ENCODE measurements at regions not wholly inside any gene's neighbourhood (a gene's known extent, or its start where the extent isn't known, plus 50 kb on each side); places are given as distances from the start of the nearest gene placed in this dataset.

DNA sequence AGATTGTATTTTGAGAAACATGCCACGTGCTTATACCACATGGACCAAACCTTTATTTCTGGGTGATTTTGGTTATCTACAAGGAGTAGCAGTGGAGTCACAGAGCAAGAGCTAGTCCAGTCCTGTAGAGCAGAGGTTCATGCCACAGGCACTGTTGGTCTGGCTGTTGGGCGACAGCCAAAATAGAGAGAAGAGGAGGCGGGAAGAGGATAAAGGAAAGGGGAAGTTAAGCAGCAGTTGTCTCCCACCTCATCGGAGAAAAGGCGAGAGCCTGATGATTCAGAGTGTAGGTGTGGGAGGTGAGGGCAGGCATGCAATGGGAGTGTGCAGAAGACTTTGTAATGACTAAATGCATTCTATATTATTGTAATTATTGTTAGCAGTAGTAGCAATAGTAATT lies 237.5 kb upstream of the ROPN1 start:
- TF ChIP-seq, protein P1, sequence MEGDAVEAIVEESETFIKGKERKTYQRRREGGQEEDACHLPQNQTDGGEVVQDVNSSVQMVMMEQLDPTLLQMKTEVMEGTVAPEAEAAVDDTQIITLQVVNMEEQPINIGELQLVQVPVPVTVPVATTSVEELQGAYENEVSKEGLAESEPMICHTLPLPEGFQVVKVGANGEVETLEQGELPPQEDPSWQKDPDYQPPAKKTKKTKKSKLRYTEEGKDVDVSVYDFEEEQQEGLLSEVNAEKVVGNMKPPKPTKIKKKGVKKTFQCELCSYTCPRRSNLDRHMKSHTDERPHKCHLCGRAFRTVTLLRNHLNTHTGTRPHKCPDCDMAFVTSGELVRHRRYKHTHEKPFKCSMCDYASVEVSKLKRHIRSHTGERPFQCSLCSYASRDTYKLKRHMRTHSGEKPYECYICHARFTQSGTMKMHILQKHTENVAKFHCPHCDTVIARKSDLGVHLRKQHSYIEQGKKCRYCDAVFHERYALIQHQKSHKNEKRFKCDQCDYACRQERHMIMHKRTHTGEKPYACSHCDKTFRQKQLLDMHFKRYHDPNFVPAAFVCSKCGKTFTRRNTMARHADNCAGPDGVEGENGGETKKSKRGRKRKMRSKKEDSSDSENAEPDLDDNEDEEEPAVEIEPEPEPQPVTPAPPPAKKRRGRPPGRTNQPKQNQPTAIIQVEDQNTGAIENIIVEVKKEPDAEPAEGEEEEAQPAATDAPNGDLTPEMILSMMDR (IDR thresholded peaks at IDR 0.05; ENCODE audit: borderline replicate concordance, extremely low read depth, insufficient read depth) = no peak
- no peak for DNase-seq
- Histone ChIP-seq H3K27me3 (ENCODE audit: control insufficient read depth, insufficient read depth, low read length) (no peaks in the 10 kb centered on the region), H3K9ac (ENCODE audit: low read length in 3 of 3) (no peak overlapping the region), H3K4me3 (ENCODE audit: low read length in 3 of 3) (no peak overlapping the region), H3K4me1 (ENCODE audit: control insufficient read depth in 2 of 3, insufficient read depth in 2 of 3, low read depth in 1 of 3, low read length in 3 of 3) (no peaks in the 10 kb centered on the region), H3K27ac (ENCODE audit: low read depth in 2 of 2, low read length in 2 of 2) (no peak overlapping the region), H3K9me3 (ENCODE audit: control insufficient read depth in 2 of 3, insufficient read depth in 1 of 3, low read length in 3 of 3) (no peaks in the 10 kb centered on the region), H3K36me3 (ENCODE audit: control insufficient read depth in 2 of 3, insufficient read depth in 3 of 3, low read length in 3 of 3) (no peaks in the 10 kb centered on the region)
- no peak for FAIRE-seq
- intact Hi-C loops (cut with DNase I) = no loop called here

DNA sequence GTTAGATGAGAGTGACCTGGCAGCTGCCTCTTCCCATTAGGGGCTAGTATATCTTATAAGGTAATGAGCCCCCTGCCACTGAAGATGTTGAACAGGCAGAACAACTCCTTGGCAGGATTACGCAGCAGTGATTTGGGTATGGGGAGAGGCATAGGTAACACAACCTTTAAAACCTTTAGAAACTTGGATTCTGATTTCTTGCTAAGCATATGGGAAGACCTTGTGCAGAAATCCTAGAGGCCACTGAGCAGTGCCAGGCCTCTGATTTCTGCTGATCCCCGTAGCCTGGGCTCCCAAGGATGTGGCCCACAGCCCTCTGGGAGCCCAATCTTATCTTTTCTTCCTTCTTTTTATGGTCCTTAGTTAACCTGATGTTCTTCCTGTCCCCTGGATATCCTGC lies 237.9 kb upstream of the ROPN1 start:
- FAIRE-seq = no peak
- no peaks in the 10 kb centered on the region for H3K36me3 ChIP-seq (ENCODE audit: control insufficient read depth in 2 of 3, insufficient read depth in 3 of 3, low read length in 3 of 3)
- H3K27me3 ChIP-seq (ENCODE audit: control insufficient read depth, insufficient read depth, low read length) = no peaks in the 10 kb centered on the region
- H3K9ac ChIP-seq (ENCODE audit: low read length in 3 of 3) = no peak overlapping the region
- H3K27ac ChIP-seq (ENCODE audit: low read depth in 2 of 2, low read length in 2 of 2) = no peak overlapping the region
- H3K4me1 ChIP-seq (ENCODE audit: control insufficient read depth in 2 of 3, insufficient read depth in 2 of 3, low read depth in 1 of 3, low read length in 3 of 3) = no peaks in the 10 kb centered on the region
- H3K4me3 ChIP-seq (ENCODE audit: low read length in 3 of 3) = no peak overlapping the region
- intact Hi-C loops (cut with DNase I) = no loop called here
- DNase-seq = no peak
- no peaks in the 10 kb centered on the region for H3K9me3 ChIP-seq (ENCODE audit: control insufficient read depth in 2 of 3, insufficient read depth in 1 of 3, low read length in 3 of 3)
- TF ChIP-seq, protein P1 (IDR thresholded peaks at IDR 0.05; ENCODE audit: borderline replicate concordance, extremely low read depth, insufficient read depth) = no peak

GRCh38 chr3:124230432-124230831 lies 238.5 kb upstream of the ROPN1 start:
- Histone ChIP-seq H3K27me3 (ENCODE audit: control insufficient read depth, insufficient read depth, low read length) (no peaks in the 10 kb centered on the region), H3K27ac (ENCODE audit: low read depth in 2 of 2, low read length in 2 of 2) (no peak overlapping the region), H3K9me3 (ENCODE audit: control insufficient read depth in 2 of 3, insufficient read depth in 1 of 3, low read length in 3 of 3) (no peaks in the 10 kb centered on the region), H3K36me3 (ENCODE audit: control insufficient read depth in 2 of 3, insufficient read depth in 3 of 3, low read length in 3 of 3) (no peaks in the 10 kb centered on the region), H3K4me3 (ENCODE audit: low read length in 3 of 3) (no peak overlapping the region), H3K4me1 (ENCODE audit: control insufficient read depth in 2 of 3, insufficient read depth in 2 of 3, low read depth in 1 of 3, low read length in 3 of 3) (no peaks in the 10 kb centered on the region), H3K9ac (ENCODE audit: low read length in 3 of 3) (no peak overlapping the region)
- no peak for DNase-seq
- TF ChIP-seq, protein P1 (IDR thresholded peaks at IDR 0.05; ENCODE audit: borderline replicate concordance, extremely low read depth, insufficient read depth) = no peak
- no peak for FAIRE-seq
- intact Hi-C loops (cut with DNase I) = no loop called here

GRCh38 chr3:124230998-124231397 lies 239.1 kb upstream of the ROPN1 start:
- TF ChIP-seq, protein P1 (IDR thresholded peaks at IDR 0.05; ENCODE audit: borderline replicate concordance, extremely low read depth, insufficient read depth) = no peak
- no peaks in the 10 kb centered on the region for H3K27me3 ChIP-seq (ENCODE audit: control insufficient read depth, insufficient read depth, low read length)
- H3K4me3 ChIP-seq (ENCODE audit: low read length in 3 of 3) = no peak overlapping the region
- no peaks in the 10 kb centered on the region for H3K4me1 ChIP-seq (ENCODE audit: control insufficient read depth in 2 of 3, insufficient read depth in 2 of 3, low read depth in 1 of 3, low read length in 3 of 3)
- H3K36me3 ChIP-seq (ENCODE audit: control insufficient read depth in 2 of 3, insufficient read depth in 3 of 3, low read length in 3 of 3) = no peaks in the 10 kb centered on the region
- no peak overlapping the region for H3K9ac ChIP-seq (ENCODE audit: low read length in 3 of 3)
- no peak for DNase-seq
- H3K27ac ChIP-seq (ENCODE audit: low read depth in 2 of 2, low read length in 2 of 2) = no peak overlapping the region
- H3K9me3 ChIP-seq (ENCODE audit: control insufficient read depth in 2 of 3, insufficient read depth in 1 of 3, low read length in 3 of 3) = no peaks in the 10 kb centered on the region
- intact Hi-C loops (cut with DNase I) = no loop called here
- FAIRE-seq = no peak
